22Rv1 (cell line): ENCODE measurements at regions not wholly inside any gene's neighbourhood (a gene's known extent, or its start where the extent isn't known, plus 50 kb on each side); places are given as distances from the start of the nearest gene placed in this dataset.

Experiments
- ZFX ChIP-seq: fragments of 450-650 bp; IDR thresholded peaks from 2 replicates; pipeline ENCODE4 v1.6.1; 2017; ENCODE audit warnings: antibody characterized with exemption, borderline replicate concordance
- TF ChIP-seq, protein P1 (sequence below): fragments of 450-650 bp; IDR thresholded peaks from 2 replicates; pipeline ENCODE4 v1.5.1; 2017; ENCODE audit warnings: mild to moderate bottlenecking

DNA sequence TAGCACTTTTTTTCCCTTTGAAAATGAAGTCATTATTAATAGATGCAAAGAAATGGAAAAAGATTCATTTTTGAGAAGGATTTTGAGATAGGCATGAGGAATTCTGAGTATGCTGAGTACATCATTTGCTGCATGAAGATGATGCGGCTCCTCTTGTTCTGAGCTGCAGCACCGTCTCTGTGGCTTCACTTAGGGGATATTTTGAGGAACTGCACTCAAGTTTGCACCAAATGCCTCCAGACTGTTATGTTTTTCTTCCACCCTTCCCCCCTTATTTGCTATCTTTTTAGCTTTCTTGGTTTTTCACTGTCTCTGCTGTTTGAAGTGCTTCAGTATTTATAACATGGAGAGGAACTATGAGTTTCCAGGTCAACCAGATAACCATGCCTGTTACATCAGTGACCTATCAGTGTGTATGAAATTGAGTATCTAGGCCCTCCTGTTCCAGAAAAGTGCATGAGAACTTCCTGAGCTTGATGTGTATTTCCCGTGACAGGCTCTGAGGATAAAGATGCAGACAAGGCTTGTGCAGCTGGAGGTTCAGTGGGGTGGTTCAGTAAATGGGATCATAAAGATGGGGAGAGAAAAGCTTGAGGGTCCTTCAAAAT, 128.7 kb downstream of the PDCD6IP start:
- TF ChIP-seq, protein P1, sequence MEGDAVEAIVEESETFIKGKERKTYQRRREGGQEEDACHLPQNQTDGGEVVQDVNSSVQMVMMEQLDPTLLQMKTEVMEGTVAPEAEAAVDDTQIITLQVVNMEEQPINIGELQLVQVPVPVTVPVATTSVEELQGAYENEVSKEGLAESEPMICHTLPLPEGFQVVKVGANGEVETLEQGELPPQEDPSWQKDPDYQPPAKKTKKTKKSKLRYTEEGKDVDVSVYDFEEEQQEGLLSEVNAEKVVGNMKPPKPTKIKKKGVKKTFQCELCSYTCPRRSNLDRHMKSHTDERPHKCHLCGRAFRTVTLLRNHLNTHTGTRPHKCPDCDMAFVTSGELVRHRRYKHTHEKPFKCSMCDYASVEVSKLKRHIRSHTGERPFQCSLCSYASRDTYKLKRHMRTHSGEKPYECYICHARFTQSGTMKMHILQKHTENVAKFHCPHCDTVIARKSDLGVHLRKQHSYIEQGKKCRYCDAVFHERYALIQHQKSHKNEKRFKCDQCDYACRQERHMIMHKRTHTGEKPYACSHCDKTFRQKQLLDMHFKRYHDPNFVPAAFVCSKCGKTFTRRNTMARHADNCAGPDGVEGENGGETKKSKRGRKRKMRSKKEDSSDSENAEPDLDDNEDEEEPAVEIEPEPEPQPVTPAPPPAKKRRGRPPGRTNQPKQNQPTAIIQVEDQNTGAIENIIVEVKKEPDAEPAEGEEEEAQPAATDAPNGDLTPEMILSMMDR, result no peak
- TF ChIP-seq ZFX, result no peak
